Tibial nerve (tissue), 3 donors: ENCODE measurements at regions not wholly inside any gene's neighbourhood (a gene's known extent, or its start where the extent isn't known, plus 50 kb on each side); places are given as distances from the start of the nearest gene placed in this dataset.

Experiments
- POLR2A ChIP-seq, 2 donors: fragments of 450-650 bp; IDR thresholded peaks; one replicate each; pipeline ENCODE4 v1.6.1; 2017; ENCODE audit warnings: antibody characterized with exemption in 2 of 2, mild to moderate bottlenecking in 2 of 2, moderate library complexity in 2 of 2
- TF ChIP-seq, protein P1 (sequence below), 5 experiments: fragments of 200-600 bp in 3 of 5; fragments of 450-650 bp in 2 of 5; sonication (generic) in 3 of 5; IDR thresholded peaks; one replicate each; pipeline ENCODE4 v1.5.1; 2016 to 2019; ENCODE audit warnings: antibody characterized with exemption in 5 of 5, mild to moderate bottlenecking in 3 of 5, moderate library complexity in 2 of 5

DNA sequence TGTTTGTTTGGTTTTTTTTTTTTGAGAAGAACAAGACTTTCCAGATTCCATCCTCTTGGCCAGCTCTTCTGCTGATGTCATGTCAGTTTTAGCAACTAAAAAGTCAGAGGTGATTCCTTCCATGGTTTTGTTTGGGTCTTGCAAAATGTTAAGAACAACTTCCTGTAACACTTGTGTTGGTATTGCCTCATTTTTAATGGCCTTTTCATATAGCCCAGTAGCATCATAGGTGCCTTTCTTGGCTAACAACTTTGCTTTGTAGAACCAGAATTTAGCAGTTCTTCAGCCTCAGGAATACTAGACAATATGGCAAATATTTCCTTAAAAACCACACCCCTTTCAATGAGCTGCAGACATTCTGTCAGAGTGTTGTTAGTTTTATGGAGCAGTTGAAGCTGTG is 99.5 kb upstream of the SIRPG start:
- TF ChIP-seq, protein P1, sequence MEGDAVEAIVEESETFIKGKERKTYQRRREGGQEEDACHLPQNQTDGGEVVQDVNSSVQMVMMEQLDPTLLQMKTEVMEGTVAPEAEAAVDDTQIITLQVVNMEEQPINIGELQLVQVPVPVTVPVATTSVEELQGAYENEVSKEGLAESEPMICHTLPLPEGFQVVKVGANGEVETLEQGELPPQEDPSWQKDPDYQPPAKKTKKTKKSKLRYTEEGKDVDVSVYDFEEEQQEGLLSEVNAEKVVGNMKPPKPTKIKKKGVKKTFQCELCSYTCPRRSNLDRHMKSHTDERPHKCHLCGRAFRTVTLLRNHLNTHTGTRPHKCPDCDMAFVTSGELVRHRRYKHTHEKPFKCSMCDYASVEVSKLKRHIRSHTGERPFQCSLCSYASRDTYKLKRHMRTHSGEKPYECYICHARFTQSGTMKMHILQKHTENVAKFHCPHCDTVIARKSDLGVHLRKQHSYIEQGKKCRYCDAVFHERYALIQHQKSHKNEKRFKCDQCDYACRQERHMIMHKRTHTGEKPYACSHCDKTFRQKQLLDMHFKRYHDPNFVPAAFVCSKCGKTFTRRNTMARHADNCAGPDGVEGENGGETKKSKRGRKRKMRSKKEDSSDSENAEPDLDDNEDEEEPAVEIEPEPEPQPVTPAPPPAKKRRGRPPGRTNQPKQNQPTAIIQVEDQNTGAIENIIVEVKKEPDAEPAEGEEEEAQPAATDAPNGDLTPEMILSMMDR (IDR thresholded peaks at IDR 0.05) = no peak
- TF ChIP-seq POLR2A (IDR thresholded peaks at IDR 0.05) = no peak
